HUES64 (cell line): ENCODE measurements at regions not wholly inside any gene's neighbourhood (a gene's known extent, or its start where the extent isn't known, plus 50 kb on each side); places are given as distances from the start of the nearest gene placed in this dataset.

ENCODE experiments used
- H3K27ac ChIP-seq: 2 replicates; pipeline ENCODE4 v1.7.0; 2013; ENCODE audit warnings: low read depth, low read length, inconsistent platforms
- H3K27me3 ChIP-seq: 2 replicates; pipeline ENCODE4 v1.6.1; 2013; ENCODE audit warnings: mild to moderate bottlenecking, low read length; ENCODE audit not compliant: insufficient read depth
- H3K36me3 ChIP-seq: 2 replicates; pipeline ENCODE4 v1.6.1; 2013; ENCODE audit warnings: mild to moderate bottlenecking, low read length; ENCODE audit not compliant: insufficient read depth
- H3K4me1 ChIP-seq: 2 replicates; pipeline ENCODE4 v1.6.1; 2013; ENCODE audit warnings: mild to moderate bottlenecking, low read length, moderate library complexity; ENCODE audit not compliant: insufficient read depth
- H3K4me3 ChIP-seq: 2 replicates; pipeline ENCODE4 v1.5.1; 2013; ENCODE audit warnings: mild to moderate bottlenecking, low read length, moderate library complexity
- H3K9ac ChIP-seq: 2 replicates; pipeline ENCODE4 v1.6.1; 2013; ENCODE audit warnings: mild to moderate bottlenecking, low read depth, low read length
- H3K9me3 ChIP-seq: 2 replicates; pipeline ENCODE4 v1.6.1; 2013; ENCODE audit warnings: low read depth, low read length; ENCODE audit not compliant: insufficient read depth
- WGBS: fragments of 150-250, 120-280 bp; methylation state at CpG from one replicate; pipeline ENCODE4 v1.1.7; 2013; ENCODE audit warnings: missing lambda C conversion rate; 5-methylcytosine and 5-hydroxymethylcytosine counted together

- no peaks in the 10 kb centered on the region for H3K27me3 ChIP-seq
- no peaks in the 10 kb centered on the region for H3K36me3 ChIP-seq
- no peak overlapping the region for H3K9ac ChIP-seq
- no peak overlapping the region for H3K27ac ChIP-seq
- peaks cover 9% of the 10 kb centered on the region for H3K4me1 ChIP-seq
- H3K4me3 ChIP-seq: no peak overlapping the region
- WGBS: 81% methylated on average over 3 of the region's 4 CpGs
- H3K9me3 ChIP-seq: no peaks in the 10 kb centered on the region
Measured at GRCh38 chr4:144347121-144347520, 206.6 kb upstream of the GYPA start.

GRCh38 chr4:144350706-144351105 is 210.2 kb upstream of the GYPA start:
- no peaks in the 10 kb centered on the region for H3K27me3 ChIP-seq
- peaks cover 30% of the 10 kb centered on the region for H3K4me1 ChIP-seq
- 86% methylated on average over 2 of the region's 2 CpGs for WGBS
- no peaks in the 10 kb centered on the region for H3K9me3 ChIP-seq
- H3K4me3 ChIP-seq: no peak overlapping the region
- no peak overlapping the region for H3K9ac ChIP-seq
- no peak overlapping the region for H3K27ac ChIP-seq
- H3K36me3 ChIP-seq: no peaks in the 10 kb centered on the region

GRCh38 chr4:144351306-144351705 is 210.8 kb upstream of the GYPA start:
- Histone ChIP-seq H3K4me1 (peaks cover 36% of the 10 kb centered on the region), H3K9ac (no peak overlapping the region), H3K4me3 (no peak overlapping the region), H3K9me3 (no peaks in the 10 kb centered on the region), H3K27ac (no peak overlapping the region), H3K27me3 (no peaks in the 10 kb centered on the region), H3K36me3 (no peaks in the 10 kb centered on the region)
- WGBS: 98% methylated on average over 3 of the region's 3 CpGs

- 89% methylated on average over 5 of the region's 5 CpGs for WGBS
- Histone ChIP-seq H3K36me3 (no peaks in the 10 kb centered on the region), H3K27ac (no peak overlapping the region), H3K4me1 (peaks cover 47% of the 10 kb centered on the region), H3K9ac (no peak overlapping the region), H3K9me3 (no peaks in the 10 kb centered on the region), H3K27me3 (no peaks in the 10 kb centered on the region), H3K4me3 (no peak overlapping the region)
Measured at GRCh38 chr4:144353292-144353691, 212.8 kb upstream of the GYPA start.

GRCh38 chr4:144355811-144356757 is 215.6 kb upstream of the GYPA start:
- H3K9ac ChIP-seq: peak overlapping the region; percentile 42; the same call in 1 of the 2 replicates
- WGBS: 26% methylated on average over 7 of the region's 10 CpGs
- H3K27me3 ChIP-seq: no peaks in the 10 kb centered on the region
- no peaks in the 10 kb centered on the region for H3K9me3 ChIP-seq
- peak overlapping the region; percentile 65 for H3K27ac ChIP-seq
- peaks cover 47% of the 10 kb centered on the region for H3K4me1 ChIP-seq
- H3K4me3 ChIP-seq: peak overlapping the region; percentile 26
- no peaks in the 10 kb centered on the region for H3K36me3 ChIP-seq

GRCh38 chr4:144356941-144357381 is 216.4 kb upstream of the GYPA start:
- no peaks in the 10 kb centered on the region for H3K36me3 ChIP-seq
- 12% methylated on average over 8 of the region's 9 CpGs for WGBS
- no peaks in the 10 kb centered on the region for H3K27me3 ChIP-seq
- H3K9ac ChIP-seq: peak overlapping the region; percentile 42
- no peaks in the 10 kb centered on the region for H3K9me3 ChIP-seq
- peak overlapping the region; percentile 26 for H3K4me3 ChIP-seq
- H3K27ac ChIP-seq: peak overlapping the region; percentile 65
- peaks cover 47% of the 10 kb centered on the region for H3K4me1 ChIP-seq

GRCh38 chr4:144357975-144358374 is 217.5 kb upstream of the GYPA start:
- no peaks in the 10 kb centered on the region for H3K27me3 ChIP-seq
- H3K27ac ChIP-seq: no peak overlapping the region

GRCh38 chr4:144360146-144360793 is 219.8 kb upstream of the GYPA start:
- Histone ChIP-seq H3K4me1 (peaks cover 28% of the 10 kb centered on the region), H3K27me3 (no peaks in the 10 kb centered on the region), H3K9me3 (no peaks in the 10 kb centered on the region), H3K27ac (no peak overlapping the region), H3K9ac (no peak overlapping the region), H3K4me3 (no peak overlapping the region), H3K36me3 (no peaks in the 10 kb centered on the region)
- 97% methylated on average over 3 of the region's 3 CpGs for WGBS

More at GRCh38 chr4:144357975-144358374, 217.5 kb upstream of the GYPA start:
- Histone ChIP-seq H3K9ac (no peak overlapping the region), H3K36me3 (no peaks in the 10 kb centered on the region), H3K9me3 (no peaks in the 10 kb centered on the region), H3K4me3 (no peak overlapping the region), H3K4me1 (peaks cover 36% of the 10 kb centered on the region)
- 82% methylated on average over 3 of the region's 3 CpGs for WGBS

- no peak overlapping the region for H3K4me3 ChIP-seq
- no peaks in the 10 kb centered on the region for H3K9me3 ChIP-seq
- H3K4me1 ChIP-seq: peaks cover 7% of the 10 kb centered on the region
- H3K36me3 ChIP-seq: no peaks in the 10 kb centered on the region
- H3K27ac ChIP-seq: no peak overlapping the region
- no peak overlapping the region for H3K9ac ChIP-seq
- no peaks in the 10 kb centered on the region for H3K27me3 ChIP-seq
Measured at GRCh38 chr4:144362366-144362765, 221.8 kb upstream of the GYPA start.

- H3K4me1 ChIP-seq: no peaks in the 10 kb centered on the region
- no peaks in the 10 kb centered on the region for H3K9me3 ChIP-seq
- H3K27ac ChIP-seq: no peak overlapping the region
- no peaks in the 10 kb centered on the region for H3K27me3 ChIP-seq
- H3K4me3 ChIP-seq: no peak overlapping the region
- WGBS: 91% methylated on average over 1 of the region's 1 CpG
- H3K36me3 ChIP-seq: no peaks in the 10 kb centered on the region
- no peak overlapping the region for H3K9ac ChIP-seq
Measured at GRCh38 chr4:144363890-144364289, 223.4 kb upstream of the GYPA start.

- Histone ChIP-seq H3K4me3 (no peak overlapping the region), H3K36me3 (no peaks in the 10 kb centered on the region), H3K9ac (no peak overlapping the region), H3K27me3 (no peaks in the 10 kb centered on the region), H3K9me3 (no peaks in the 10 kb centered on the region), H3K4me1 (no peaks in the 10 kb centered on the region), H3K27ac (no peak overlapping the region)
- WGBS: 100% methylated on average over 1 of the region's 1 CpG
Measured at GRCh38 chr4:144366425-144366824, 225.9 kb upstream of the GYPA start.
